GM18867 (cell line): ENCODE measurements at regions not wholly inside any gene's neighbourhood (a gene's known extent, or its start where the extent isn't known, plus 50 kb on each side); places are given as distances from the start of the nearest gene placed in this dataset.

Source experiments
- ATAC-seq: cut with Tn5 transposase; IDR thresholded peaks from one replicate; pipeline ENCODE4 v1.9.1; 2021; ENCODE audit warnings: mild to moderate bottlenecking, moderate library complexity; ENCODE audit not compliant: unreplicated experiment

DNA sequence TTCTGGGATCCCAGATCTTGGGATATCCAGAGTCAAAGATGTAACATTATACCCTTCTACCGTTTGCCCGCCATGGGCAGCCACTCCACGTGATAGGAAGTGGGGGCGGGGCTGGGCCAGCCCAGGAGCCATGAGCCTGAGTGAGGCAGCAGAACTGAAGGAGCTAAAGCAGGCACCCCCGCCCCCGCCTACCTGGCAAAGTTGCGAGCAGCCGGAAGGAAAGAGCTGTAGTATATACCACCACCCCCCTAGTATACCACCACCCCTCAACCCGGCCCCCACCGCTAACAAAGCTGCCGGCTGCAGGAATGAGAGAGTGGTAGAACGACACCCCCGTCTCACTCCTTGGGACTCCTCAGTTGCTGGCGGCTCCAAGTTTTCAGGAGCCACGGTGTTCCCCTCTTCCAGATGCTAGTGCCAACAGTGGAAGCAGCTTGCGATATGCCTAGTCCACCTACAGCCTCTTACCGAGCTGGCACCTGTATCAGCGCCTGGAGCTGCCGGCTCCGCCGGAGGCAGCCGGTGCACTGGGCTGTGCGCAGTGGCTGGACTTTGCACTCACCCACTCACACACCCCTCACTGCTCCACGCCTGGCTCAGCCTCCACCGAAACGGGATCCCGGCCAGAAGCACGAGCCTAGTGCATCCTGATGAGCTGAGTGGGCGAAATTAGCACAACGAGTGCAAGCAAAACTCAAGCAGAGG, 230.7 kb upstream of the PRR20A start:
- ATAC-seq: no peak

DNA sequence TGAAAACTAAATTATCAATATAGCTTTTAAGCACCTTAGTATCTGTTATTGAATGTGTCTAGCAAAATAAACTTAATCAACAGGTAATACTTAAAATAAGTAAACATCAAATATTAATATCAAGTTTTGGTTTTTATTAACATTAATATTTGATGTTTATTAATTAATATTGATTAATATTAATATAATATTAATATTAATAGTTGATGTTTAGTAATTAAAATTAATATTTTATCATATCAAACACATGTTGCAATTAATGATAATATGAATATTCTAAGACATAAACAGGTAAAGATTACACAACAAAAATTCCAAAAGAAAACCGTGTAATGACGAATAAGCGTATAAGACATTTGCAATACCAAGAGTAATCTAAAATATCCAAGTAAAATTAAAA, 222.8 kb upstream of the PRR20A start:
- ATAC-seq: no peak

DNA sequence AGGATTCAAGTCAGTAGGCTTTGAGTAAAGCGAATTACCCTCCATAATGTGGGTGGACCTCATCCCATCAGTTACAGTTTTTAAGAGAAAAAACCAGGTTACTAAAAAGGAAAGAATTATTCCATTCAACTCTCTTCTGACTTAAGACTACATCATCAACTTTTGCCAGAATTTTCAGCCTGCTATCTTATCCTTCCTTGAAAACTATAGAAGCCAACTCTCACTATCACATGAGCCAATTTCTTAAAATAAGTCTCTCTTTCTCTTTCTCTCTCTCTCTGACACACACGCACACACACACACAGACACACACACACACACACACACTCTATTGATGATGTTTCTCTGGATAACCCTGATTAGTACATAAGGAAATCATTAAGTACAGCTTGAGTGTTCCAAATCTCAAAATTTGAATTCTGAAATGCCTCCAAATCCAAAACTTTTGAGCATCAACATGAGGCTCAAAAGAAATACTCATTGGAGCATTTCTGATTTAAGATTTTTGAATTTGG, 217.0 kb upstream of the PRR20A start:
- ATAC-seq: no peak

DNA sequence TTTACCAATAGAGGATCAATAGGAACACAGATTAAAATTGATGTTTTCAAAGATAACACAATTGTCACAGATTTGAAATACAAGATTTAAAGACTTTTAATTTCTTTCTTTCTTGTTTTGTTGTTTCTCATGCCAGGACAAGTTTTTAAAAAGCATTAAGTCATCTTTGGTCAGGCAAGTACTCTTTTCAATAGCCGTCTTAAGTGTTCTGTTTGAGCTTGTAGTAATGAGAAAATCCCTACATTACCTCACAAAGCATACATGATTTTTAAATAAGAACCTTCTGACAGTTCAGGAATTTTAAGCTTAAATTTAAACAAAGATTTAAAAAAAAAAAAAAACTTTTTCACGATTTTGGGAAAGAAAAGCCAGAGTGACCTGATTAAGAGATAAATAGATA, 216.3 kb upstream of the PRR20A start:
- ATAC-seq: no peak

- no peak for ATAC-seq
Measured at GRCh38 chr13:56932104-56932503, 208.6 kb upstream of the PRR20A start.

DNA sequence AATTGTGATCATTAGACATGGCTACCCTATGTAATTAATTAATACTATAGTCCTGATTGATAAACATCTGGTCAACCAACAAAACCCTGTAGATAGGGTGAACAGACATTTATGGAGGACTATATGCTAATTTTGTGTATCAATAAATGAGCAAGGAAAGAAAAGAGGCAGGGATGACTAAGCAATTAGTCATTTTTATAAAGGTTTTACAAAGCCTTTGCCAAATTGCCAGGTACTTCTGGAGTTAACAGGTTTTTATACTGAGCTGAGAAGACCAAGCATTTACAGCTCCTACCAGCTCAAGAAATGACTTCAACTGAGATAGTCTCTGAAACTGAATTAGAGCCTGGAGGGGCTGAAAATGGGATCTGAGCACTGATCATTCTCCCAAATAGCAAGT, 186.8 kb upstream of the PRR20A start:
- ATAC-seq: no peak

GRCh38 chr13:56975647-56976046, 165.1 kb upstream of the PRR20A start:
- no peak for ATAC-seq

DNA sequence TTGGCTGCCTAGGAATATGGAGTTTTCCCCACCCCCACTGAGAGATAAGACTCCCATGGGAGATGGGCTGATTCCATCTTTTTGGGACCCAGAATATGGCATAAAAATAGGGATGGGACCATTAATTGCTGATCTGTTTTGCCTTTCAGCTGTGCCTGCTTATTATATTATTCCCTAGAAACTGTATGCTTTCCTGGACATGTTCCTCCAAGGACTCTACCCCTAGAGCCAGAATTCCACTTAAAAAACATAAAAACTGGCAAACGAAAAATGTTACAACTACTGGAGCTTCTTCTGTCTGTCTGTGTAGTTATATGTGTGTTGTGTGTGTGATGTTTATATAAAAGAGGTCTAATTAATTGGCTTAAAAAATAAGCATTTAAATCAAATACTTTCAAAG, 159.9 kb upstream of the PRR20A start:
- no peak for ATAC-seq

DNA sequence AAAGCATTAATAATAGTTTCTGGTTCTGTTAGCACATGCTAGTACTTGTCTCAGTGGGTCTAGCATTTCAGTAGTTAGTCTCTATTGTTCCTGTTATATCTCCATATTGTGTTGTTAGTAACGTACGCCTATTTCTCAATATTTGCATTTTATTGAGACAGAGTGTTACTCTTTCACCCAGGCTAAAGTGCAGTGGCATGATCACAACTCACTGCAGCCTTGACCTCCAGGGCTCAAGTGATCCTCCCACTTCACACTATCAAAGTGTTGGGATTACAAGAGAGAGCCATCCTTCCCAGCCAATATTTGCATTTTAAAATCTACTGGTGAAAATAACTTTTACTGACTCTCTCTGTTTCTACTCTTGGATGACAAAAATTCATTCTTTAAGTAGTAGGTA, 154.6 kb upstream of the PRR20A start:
- ATAC-seq: no peak

GRCh38 chr13:56988543-56988942, 152.2 kb upstream of the PRR20A start:
- no peak for ATAC-seq

DNA sequence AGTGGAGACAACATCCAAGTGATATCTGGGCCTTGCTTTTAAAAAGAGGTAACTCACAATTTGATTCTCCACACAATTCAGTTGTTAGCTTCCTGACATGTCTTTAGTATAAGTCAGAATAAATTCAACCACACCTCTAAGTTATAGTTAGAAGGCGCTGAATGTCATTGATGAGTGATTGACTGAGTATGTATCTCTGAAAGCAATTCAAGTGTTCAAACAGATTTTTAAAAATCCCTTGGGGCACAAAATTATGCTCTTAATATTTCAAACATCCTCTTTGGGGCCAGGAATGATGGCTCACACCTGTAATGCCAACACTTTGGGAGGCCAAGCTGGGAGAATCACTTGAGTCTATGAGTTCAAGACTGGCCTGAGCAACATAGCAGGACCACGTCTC, 137.0 kb upstream of the PRR20A start:
- no peak for ATAC-seq

- no peak for ATAC-seq
Measured at GRCh38 chr13:57017357-57017756, 123.4 kb upstream of the PRR20A start.

DNA sequence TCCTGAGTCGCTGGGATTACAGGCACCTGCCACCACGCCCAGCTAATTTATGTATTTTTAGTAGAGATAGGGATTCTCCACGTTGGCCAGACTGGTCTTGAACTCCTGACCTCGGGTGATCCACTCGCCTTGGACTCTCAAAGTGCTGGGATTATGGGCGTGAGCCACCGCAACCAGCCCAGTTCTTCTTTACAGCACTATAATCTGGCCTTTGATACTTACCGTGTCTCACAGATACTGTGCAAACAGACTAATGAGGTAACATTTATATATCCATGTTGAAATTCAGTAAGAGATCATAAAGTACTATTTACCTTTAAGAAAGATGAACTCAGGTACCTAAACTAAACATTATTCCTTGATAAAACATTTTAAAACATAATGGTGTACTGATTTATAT, 121.8 kb upstream of the PRR20A start:
- no peak for ATAC-seq

GRCh38 chr13:57030671-57031070, 110.0 kb upstream of the PRR20A start:
- no peak for ATAC-seq

GRCh38 chr13:57036290-57036689, 104.4 kb upstream of the PRR20A start:
- ATAC-seq: no peak

GRCh38 chr13:57044910-57045309, 95.8 kb upstream of the PRR20A start:
- no peak for ATAC-seq

GRCh38 chr13:57045826-57046546, 94.7 kb upstream of the PRR20A start:
- ATAC-seq: no peak

DNA sequence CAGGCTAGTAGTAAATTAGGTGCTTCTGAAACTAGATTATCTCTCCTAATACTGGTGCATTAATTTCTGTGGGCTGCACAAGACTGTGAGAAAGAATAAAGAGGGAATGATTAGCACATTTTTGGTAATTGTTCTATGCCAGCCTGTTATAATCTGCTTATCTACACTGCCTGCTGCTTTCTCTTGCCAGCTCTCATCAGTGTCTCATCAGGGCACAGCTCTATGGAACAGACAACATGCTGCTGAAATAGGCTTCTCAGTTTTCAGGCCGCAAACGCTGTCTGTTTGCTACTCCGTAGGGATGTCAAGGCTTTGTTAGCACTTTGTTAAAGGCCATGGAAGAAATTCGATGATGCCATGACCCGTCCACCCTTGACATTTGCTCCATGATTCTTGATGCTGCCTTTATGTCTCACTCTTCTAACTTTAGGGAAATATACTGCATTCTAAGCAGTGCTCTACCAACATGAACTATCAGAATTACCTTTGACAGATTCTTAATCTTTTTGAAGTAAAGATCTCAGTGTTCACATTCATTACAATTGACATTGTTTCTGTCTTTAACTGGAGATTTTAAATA, 84.0 kb upstream of the PRR20A start:
- ATAC-seq: no peak

- ATAC-seq: no peak
Measured at GRCh38 chr13:57063007-57063406, 77.7 kb upstream of the PRR20A start.

DNA sequence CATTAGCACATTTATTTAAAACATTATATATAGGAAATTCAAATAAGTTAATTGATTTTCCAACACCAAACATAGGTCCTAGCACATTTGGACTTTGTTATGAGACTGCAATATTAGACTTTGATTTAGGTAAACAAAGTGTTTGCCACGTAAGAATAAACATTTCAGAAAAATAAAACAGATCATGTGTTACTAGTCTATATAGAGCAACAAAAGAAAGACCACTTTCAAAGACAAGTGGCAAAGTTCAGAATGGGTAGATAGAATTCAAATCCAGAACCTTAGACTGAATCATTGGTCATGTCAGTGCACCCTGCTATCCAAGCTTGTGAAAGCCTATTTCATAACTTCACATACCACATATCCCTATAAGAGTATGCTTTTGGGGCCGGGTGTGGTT, 66.7 kb upstream of the PRR20A start:
- ATAC-seq: no peak

DNA sequence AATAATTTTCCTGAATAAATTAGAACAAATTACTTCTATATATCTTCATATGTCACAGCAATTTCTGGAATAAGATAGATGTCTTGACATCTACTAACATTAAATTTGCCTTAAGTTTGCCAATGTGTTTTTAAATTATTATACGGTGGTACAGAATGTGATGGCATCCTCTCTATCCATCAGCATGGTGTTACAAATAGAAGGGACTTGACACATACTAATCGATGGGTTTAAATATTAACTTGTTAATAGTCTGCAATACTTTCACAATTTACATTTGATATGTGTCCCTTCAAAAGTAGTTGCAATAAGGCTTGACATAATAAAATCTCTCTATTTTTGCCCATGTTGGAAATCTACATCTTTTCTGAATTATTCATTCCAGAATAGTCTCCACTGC, 65.1 kb upstream of the PRR20A start:
- ATAC-seq: no peak

GRCh38 chr13:57087006-57087405, 53.7 kb upstream of the PRR20A start:
- no peak for ATAC-seq
